ENCODE measurements at regions not wholly inside any gene's neighbourhood (a gene's known extent, or its start where the extent isn't known, plus 50 kb on each side); places are given as distances from the start of the nearest gene placed in this dataset.

DNA sequence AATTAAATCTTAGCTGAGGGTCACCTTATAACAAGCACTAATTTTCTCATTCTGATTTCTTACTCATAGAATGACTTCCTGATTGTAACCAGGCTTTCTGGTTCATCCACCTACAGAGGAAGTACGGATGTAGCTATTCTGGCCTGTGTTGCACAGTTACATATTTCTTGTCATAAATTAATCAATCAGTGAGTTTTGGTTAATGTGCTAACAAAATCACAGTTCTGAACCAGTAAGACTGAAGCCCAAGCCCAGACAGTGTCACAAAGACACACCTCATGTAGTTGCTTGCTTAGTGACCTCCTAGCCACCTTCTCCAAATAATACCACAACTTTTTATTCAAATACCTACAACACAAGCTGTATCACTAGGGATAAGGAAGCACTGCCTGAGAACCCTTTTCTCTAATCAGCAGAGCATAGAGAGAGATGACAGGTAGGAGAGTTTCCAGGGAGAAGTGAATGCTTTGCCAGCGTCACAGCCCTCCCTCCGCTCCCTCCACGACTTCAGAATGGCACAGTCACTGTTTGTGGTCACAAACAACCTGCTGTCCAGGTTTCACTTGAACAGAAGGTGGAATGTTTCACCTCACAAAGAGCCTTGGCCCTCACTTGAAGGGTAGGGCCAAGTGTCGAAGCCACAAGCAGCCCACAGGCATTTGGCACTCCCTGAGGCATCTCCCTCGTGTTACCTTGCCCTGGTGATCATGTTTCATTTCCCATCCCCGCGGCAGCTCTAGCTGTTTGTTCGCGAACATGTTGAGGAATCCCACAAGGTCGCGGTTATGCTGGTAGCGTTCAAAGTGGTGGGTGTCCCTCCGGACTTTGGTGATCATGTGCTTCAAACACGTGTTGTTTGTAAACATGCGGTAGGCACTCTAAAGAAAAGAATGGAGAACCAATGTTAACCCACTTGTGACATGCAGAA, 120.8 kb upstream of the STK17B start:
- H3K4me1 ChIP-seq (ENCODE audit: insufficient read depth) = no peaks in the 10 kb centered on the region
- no peak overlapping the region for H2AFZ ChIP-seq
- DNase-seq (ENCODE audit: low spot score) (peak; percentile 42), ATAC-seq (no peak; the same call in 2 of the 3 replicates)
- no peak overlapping the region for H3K4me3 Mint-ChIP-seq
- H3K27ac Mint-ChIP-seq = no peak overlapping the region
- no peaks in the 10 kb centered on the region for H3K4me1 Mint-ChIP-seq
- no peaks in the 10 kb centered on the region for H3K36me3 ChIP-seq (ENCODE audit: insufficient read depth)
- no peaks in the 10 kb centered on the region for H3F3A ChIP-seq (replicated peaks; ENCODE audit: low read depth)
- no peak overlapping the region for H3K4me2 ChIP-seq
- H3K9me2 ChIP-seq (ENCODE audit: insufficient read depth) = no peaks in the 10 kb centered on the region
- H3K27ac ChIP-seq (ENCODE audit: low read depth) = no peak overlapping the region
- no peaks in the 10 kb centered on the region for H3K36me3 Mint-ChIP-seq (ENCODE audit: low read depth)
- no peaks in the 10 kb centered on the region for H4K20me1 ChIP-seq (replicated peaks; ENCODE audit: insufficient read depth)
- no peaks in the 10 kb centered on the region for H3K27me3 ChIP-seq (ENCODE audit: insufficient read depth)
- TF ChIP-seq JUNB (IDR thresholded peaks at IDR 0.05; ENCODE audit: unreplicated experiment) = no peak
- H3K4me3 ChIP-seq = no peak overlapping the region
- H3K27me3 Mint-ChIP-seq (ENCODE audit: insufficient read depth, low read depth, poor library complexity) = peaks cover 5% of the 10 kb centered on the region
- H3K79me2 ChIP-seq (replicated peaks; ENCODE audit: insufficient read depth) = no peaks in the 10 kb centered on the region
- H3K9me3 Mint-ChIP-seq = no peaks in the 10 kb centered on the region

DNA sequence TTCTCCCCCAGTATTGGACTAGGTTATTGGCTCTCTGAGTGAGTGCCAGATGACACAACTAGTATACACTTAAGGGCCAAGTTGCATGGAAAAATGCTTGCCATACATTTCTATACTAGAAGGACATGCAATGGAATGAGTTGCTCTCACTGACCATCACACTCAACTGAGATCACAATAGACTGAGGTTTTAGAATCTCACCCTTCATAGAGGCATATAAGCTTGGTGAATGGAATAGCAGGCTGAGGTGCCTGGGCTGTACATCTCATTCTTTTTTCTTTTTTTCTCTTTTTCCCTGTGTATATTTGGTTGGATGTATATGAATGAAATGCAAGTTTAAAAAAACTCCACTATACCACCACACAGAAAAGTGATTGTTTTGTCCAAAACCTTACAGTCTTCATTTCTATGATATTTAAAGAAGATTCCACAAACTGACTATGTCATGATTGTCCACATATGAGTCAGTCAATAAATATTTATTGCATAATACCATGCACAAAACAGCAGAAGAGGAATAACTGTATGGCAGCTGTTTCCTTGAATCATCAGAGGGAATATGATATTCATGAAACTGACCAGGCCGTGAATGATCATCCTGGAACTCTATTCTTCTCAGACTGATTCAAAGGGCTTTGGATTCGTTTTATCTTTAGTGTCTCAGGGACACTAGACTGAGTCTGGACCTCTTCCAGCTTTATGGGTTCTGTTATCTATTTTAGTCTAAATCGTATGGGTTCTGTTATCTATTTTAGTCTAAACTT, 122.6 kb upstream of the STK17B start:
- Histone ChIP-seq H2AFZ (no peak overlapping the region), H3K27me3 (ENCODE audit: insufficient read depth) (no peaks in the 10 kb centered on the region), H3K79me2 (replicated peaks; ENCODE audit: insufficient read depth) (no peaks in the 10 kb centered on the region), H3K9me2 (ENCODE audit: insufficient read depth) (no peaks in the 10 kb centered on the region), H3F3A (replicated peaks; ENCODE audit: low read depth) (no peaks in the 10 kb centered on the region), H3K36me3 (ENCODE audit: insufficient read depth) (no peaks in the 10 kb centered on the region), H3K4me2 (no peak overlapping the region), H3K4me1 (ENCODE audit: insufficient read depth) (no peaks in the 10 kb centered on the region), H3K27ac (ENCODE audit: low read depth) (no peak overlapping the region), H3K4me3 (no peak overlapping the region), H4K20me1 (replicated peaks; ENCODE audit: insufficient read depth) (no peaks in the 10 kb centered on the region)
- ATAC-seq (no peak), DNase-seq (ENCODE audit: low spot score) (no peak)
- Mint-ChIP-seq H3K27ac (no peak overlapping the region), H3K4me1 (no peaks in the 10 kb centered on the region), H3K27me3 (ENCODE audit: insufficient read depth, low read depth, poor library complexity) (peaks cover 5% of the 10 kb centered on the region), H3K36me3 (ENCODE audit: low read depth) (no peaks in the 10 kb centered on the region), H3K4me3 (no peak overlapping the region), H3K9me3 (no peaks in the 10 kb centered on the region)
- no peak for TF ChIP-seq NANOG (IDR thresholded peaks at IDR 0.05; ENCODE audit: borderline replicate concordance)
- TF ChIP-seq, protein P1, sequence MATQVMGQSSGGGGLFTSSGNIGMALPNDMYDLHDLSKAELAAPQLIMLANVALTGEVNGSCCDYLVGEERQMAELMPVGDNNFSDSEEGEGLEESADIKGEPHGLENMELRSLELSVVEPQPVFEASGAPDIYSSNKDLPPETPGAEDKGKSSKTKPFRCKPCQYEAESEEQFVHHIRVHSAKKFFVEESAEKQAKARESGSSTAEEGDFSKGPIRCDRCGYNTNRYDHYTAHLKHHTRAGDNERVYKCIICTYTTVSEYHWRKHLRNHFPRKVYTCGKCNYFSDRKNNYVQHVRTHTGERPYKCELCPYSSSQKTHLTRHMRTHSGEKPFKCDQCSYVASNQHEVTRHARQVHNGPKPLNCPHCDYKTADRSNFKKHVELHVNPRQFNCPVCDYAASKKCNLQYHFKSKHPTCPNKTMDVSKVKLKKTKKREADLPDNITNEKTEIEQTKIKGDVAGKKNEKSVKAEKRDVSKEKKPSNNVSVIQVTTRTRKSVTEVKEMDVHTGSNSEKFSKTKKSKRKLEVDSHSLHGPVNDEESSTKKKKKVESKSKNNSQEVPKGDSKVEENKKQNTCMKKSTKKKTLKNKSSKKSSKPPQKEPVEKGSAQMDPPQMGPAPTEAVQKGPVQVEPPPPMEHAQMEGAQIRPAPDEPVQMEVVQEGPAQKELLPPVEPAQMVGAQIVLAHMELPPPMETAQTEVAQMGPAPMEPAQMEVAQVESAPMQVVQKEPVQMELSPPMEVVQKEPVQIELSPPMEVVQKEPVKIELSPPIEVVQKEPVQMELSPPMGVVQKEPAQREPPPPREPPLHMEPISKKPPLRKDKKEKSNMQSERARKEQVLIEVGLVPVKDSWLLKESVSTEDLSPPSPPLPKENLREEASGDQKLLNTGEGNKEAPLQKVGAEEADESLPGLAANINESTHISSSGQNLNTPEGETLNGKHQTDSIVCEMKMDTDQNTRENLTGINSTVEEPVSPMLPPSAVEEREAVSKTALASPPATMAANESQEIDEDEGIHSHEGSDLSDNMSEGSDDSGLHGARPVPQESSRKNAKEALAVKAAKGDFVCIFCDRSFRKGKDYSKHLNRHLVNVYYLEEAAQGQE (IDR thresholded peaks at IDR 0.05; ENCODE audit: unreplicated experiment) = no peak
- no peak for TF ChIP-seq POLR2AphosphoS5 (IDR thresholded peaks at IDR 0.05; ENCODE audit: low read depth)
- TF ChIP-seq, protein P2, sequence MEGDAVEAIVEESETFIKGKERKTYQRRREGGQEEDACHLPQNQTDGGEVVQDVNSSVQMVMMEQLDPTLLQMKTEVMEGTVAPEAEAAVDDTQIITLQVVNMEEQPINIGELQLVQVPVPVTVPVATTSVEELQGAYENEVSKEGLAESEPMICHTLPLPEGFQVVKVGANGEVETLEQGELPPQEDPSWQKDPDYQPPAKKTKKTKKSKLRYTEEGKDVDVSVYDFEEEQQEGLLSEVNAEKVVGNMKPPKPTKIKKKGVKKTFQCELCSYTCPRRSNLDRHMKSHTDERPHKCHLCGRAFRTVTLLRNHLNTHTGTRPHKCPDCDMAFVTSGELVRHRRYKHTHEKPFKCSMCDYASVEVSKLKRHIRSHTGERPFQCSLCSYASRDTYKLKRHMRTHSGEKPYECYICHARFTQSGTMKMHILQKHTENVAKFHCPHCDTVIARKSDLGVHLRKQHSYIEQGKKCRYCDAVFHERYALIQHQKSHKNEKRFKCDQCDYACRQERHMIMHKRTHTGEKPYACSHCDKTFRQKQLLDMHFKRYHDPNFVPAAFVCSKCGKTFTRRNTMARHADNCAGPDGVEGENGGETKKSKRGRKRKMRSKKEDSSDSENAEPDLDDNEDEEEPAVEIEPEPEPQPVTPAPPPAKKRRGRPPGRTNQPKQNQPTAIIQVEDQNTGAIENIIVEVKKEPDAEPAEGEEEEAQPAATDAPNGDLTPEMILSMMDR (conservative IDR thresholded peaks at IDR 0.05; ENCODE audit: low read depth in 2 of 2) = no peak
- no peak for TF ChIP-seq EZH2phosphoT487 (IDR thresholded peaks at IDR 0.05; ENCODE audit: unreplicated experiment)
- TF ChIP-seq ZNF114 (CRISPR knock-in tag; IDR thresholded peaks at IDR 0.05) = no peak
- TF ChIP-seq JUNB (IDR thresholded peaks at IDR 0.05; ENCODE audit: unreplicated experiment) = no peak
- TF ChIP-seq CREB1 (CRISPR knock-in tag; IDR thresholded peaks at IDR 0.05; ENCODE audit: low read depth) = no peak
- no peak for TF ChIP-seq ZNF331 (CRISPR knock-in tag; IDR thresholded peaks at IDR 0.05; ENCODE audit: low read depth)
- TF ChIP-seq, protein P3, sequence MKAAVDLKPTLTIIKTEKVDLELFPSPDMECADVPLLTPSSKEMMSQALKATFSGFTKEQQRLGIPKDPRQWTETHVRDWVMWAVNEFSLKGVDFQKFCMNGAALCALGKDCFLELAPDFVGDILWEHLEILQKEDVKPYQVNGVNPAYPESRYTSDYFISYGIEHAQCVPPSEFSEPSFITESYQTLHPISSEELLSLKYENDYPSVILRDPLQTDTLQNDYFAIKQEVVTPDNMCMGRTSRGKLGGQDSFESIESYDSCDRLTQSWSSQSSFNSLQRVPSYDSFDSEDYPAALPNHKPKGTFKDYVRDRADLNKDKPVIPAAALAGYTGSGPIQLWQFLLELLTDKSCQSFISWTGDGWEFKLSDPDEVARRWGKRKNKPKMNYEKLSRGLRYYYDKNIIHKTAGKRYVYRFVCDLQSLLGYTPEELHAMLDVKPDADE (IDR thresholded peaks at IDR 0.05) = no peak
- TF ChIP-seq STAT1 (IDR thresholded peaks at IDR 0.05; ENCODE audit: unreplicated experiment) = no peak
- no peak for TF ChIP-seq EZH2 (IDR thresholded peaks at IDR 0.05; ENCODE audit: low read depth, unreplicated experiment)

Data from GM23338 (cell line).